Subcutaneous abdominal adipose tissue (tissue), 5 donors: ENCODE measurements at regions not wholly inside any gene's neighbourhood (a gene's known extent, or its start where the extent isn't known, plus 50 kb on each side); places are given as distances from the start of the nearest gene placed in this dataset.

ENCODE experiments used
- H3K27ac ChIP-seq: one replicate; pipeline ENCODE4 v1.7.0; 2013; ENCODE audit warnings: low read depth, mild to moderate bottlenecking, inconsistent platforms, low read length, moderate library complexity
- H3K27me3 ChIP-seq, 5 donors: one replicate each; pipeline ENCODE4 v1.7.0; 2013; ENCODE audit warnings: low read length in 5 of 5, inconsistent platforms in 1 of 5; ENCODE audit not compliant: control insufficient read depth in 5 of 5, insufficient read depth in 4 of 5
- H3K36me3 ChIP-seq, 5 donors: one replicate each; pipeline ENCODE4 v1.7.0; 2013; ENCODE audit warnings: low read length in 5 of 5; ENCODE audit not compliant: control insufficient read depth in 5 of 5, insufficient read depth in 5 of 5
- H3K4me1 ChIP-seq, 5 donors: one replicate each; pipeline ENCODE4 v1.7.0; 2013; ENCODE audit warnings: low read length in 5 of 5, mild to moderate bottlenecking in 3 of 5, moderate library complexity in 1 of 5; ENCODE audit not compliant: control insufficient read depth in 5 of 5, insufficient read depth in 5 of 5
- H3K4me3 ChIP-seq, 5 donors: one replicate each; pipeline ENCODE4 v1.7.0; 2013; ENCODE audit warnings: low read length in 5 of 5, low read depth in 1 of 5
- H3K9ac ChIP-seq, 5 donors: one replicate each; pipeline ENCODE4 v1.7.0; 2013; ENCODE audit warnings: low read length in 5 of 5, mild to moderate bottlenecking in 4 of 5, moderate library complexity in 3 of 5
- H3K9me3 ChIP-seq, 5 donors: one replicate each; pipeline ENCODE4 v1.7.0; 2013; ENCODE audit warnings: low read length in 5 of 5; ENCODE audit not compliant: control insufficient read depth in 5 of 5
- donor health status: healthy.
- donor health status: healthy.
- donor health status: healthy.
- donor health status: healthy.
- donor health status: healthy.

- Histone ChIP-seq H3K36me3 (no peaks in the 10 kb centered on the region), H3K4me1 (peaks cover 0 to 5% (median 0%) of the 10 kb centered on the region in 5 donors), H3K27ac (no peak overlapping the region), H3K4me3 (no peak overlapping the region), H3K27me3 (no peaks in the 10 kb centered on the region), H3K9me3 (no peaks in the 10 kb centered on the region), H3K9ac (no peak overlapping the region)
Measured at GRCh38 chrX:121132675-121133074, 85.3 kb downstream of the GLUD2 start.

GRCh38 chrX:121135488-121136207 lies 88.2 kb downstream of the GLUD2 start:
- Histone ChIP-seq H3K36me3 (no peaks in the 10 kb centered on the region), H3K9ac (no peak overlapping the region), H3K27ac (no peak overlapping the region), H3K4me3 (no peak overlapping the region), H3K4me1 (peaks cover 0 to 5% (median 0%) of the 10 kb centered on the region in 5 donors), H3K9me3 (no peaks in the 10 kb centered on the region), H3K27me3 (no peaks in the 10 kb centered on the region)

GRCh38 chrX:121146059-121146628 lies 98.7 kb downstream of the GLUD2 start:
- Histone ChIP-seq H3K9me3 (no peaks in the 10 kb centered on the region), H3K4me3 (no peak overlapping the region), H3K9ac (no peak overlapping the region), H3K27me3 (no peaks in the 10 kb centered on the region), H3K36me3 (no peaks in the 10 kb centered on the region), H3K4me1 (no peaks in the 10 kb centered on the region), H3K27ac (no peak overlapping the region)

DNA sequence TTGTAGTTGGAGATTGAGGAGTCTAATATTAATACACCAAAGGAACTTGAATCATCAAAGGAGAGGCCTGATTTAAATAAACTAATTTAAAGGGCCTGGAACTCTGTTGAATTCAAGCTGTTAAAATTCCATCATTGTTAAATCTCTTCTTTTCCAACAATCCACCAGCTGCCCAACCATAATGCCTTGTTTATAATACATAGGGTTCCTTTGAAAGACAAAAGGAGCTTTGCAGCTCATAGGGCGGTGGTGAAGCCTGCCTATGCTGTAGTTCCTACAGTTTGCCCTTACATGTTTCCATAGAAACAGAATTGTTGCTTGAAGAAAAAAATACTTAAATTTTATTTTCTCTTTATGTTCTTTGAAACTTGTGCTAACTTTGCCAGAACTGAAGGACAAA lies 102.8 kb downstream of the GLUD2 start:
- H3K9me3 ChIP-seq = no peaks in the 10 kb centered on the region
- H3K36me3 ChIP-seq = no peaks in the 10 kb centered on the region
- no peak overlapping the region for H3K27ac ChIP-seq
- H3K9ac ChIP-seq = no peak overlapping the region
- H3K4me3 ChIP-seq = no peak overlapping the region
- H3K27me3 ChIP-seq = no peaks in the 10 kb centered on the region
- H3K4me1 ChIP-seq = no peaks in the 10 kb centered on the region

DNA sequence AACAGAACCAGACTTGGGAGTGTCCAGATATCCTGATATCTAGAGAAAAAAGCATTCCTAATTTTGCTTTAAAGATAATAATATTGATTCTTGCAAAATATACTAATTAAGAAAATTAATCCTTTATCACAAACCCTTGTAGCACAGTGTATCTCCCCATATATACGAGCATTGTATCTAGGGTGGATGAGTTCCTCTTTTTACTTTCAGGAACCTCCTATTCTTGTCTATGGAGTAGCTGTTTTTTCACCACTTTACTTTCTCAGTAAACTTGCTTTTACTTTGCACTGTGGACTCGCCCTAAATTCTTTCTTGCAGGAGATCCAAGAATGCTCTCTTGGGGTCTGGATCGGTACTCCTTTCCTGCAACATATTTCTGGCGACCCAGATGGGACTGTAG lies 103.9 kb downstream of the GLUD2 start:
- no peaks in the 10 kb centered on the region for H3K27me3 ChIP-seq
- H3K9ac ChIP-seq = no peak overlapping the region
- H3K9me3 ChIP-seq = no peaks in the 10 kb centered on the region
- H3K4me3 ChIP-seq = no peak overlapping the region
- no peaks in the 10 kb centered on the region for H3K4me1 ChIP-seq
- H3K27ac ChIP-seq = no peak overlapping the region
- H3K36me3 ChIP-seq = no peaks in the 10 kb centered on the region

DNA sequence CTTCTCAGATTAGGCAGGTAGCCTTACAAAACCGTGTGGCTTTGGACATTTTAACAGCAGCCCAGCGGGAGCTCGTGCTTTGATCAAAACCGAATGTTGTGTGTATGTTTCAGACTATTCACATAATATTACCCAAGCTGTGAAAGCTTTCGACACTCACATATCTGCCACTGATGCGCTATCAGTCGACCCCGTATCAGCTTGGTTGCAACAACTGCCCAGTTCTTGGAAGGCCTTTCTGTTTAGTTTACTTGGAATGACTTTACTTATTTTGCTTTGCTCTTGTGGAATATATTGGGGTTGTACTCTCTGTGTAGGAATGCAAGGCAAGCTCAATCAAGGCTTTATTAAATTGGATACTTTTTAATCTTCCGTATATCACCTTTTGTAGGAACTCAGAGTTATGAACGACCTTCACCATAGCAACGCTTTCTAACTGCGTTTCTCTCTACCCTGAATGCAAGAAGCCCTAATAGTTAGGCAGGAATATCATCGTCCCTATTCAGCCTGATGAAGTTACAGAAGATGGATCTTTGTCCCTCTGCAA lies 107.5 kb downstream of the GLUD2 start:
- Histone ChIP-seq H3K4me3 (no peak overlapping the region), H3K36me3 (no peaks in the 10 kb centered on the region), H3K9me3 (no peaks in the 10 kb centered on the region), H3K27me3 (no peaks in the 10 kb centered on the region), H3K9ac (no peak overlapping the region), H3K27ac (no peak overlapping the region), H3K4me1 (no peaks in the 10 kb centered on the region)

GRCh38 chrX:121160987-121161386 lies 113.6 kb downstream of the GLUD2 start:
- Histone ChIP-seq H3K4me3 (no peak overlapping the region), H3K9ac (no peak overlapping the region), H3K36me3 (no peaks in the 10 kb centered on the region), H3K27ac (no peak overlapping the region), H3K4me1 (no peaks in the 10 kb centered on the region), H3K27me3 (no peaks in the 10 kb centered on the region), H3K9me3 (no peaks in the 10 kb centered on the region)

GRCh38 chrX:121161501-121161933 lies 114.1 kb downstream of the GLUD2 start:
- Histone ChIP-seq H3K4me3 (no peak overlapping the region), H3K9me3 (no peaks in the 10 kb centered on the region), H3K27me3 (no peaks in the 10 kb centered on the region), H3K4me1 (no peaks in the 10 kb centered on the region), H3K9ac (no peak overlapping the region), H3K36me3 (no peaks in the 10 kb centered on the region), H3K27ac (no peak overlapping the region)

- H3K27me3 ChIP-seq = no peaks in the 10 kb centered on the region
- H3K27ac ChIP-seq = no peak overlapping the region
- no peaks in the 10 kb centered on the region for H3K9me3 ChIP-seq
- no peak overlapping the region for H3K9ac ChIP-seq
- no peaks in the 10 kb centered on the region for H3K4me1 ChIP-seq
- H3K4me3 ChIP-seq = no peak overlapping the region
- no peaks in the 10 kb centered on the region for H3K36me3 ChIP-seq
Measured at GRCh38 chrX:121163443-121163842, 116.0 kb downstream of the GLUD2 start.

- no peak overlapping the region for H3K27ac ChIP-seq
- no peaks in the 10 kb centered on the region for H3K4me1 ChIP-seq
- H3K27me3 ChIP-seq = no peaks in the 10 kb centered on the region
- H3K9ac ChIP-seq = no peak overlapping the region
- H3K9me3 ChIP-seq = no peaks in the 10 kb centered on the region
- H3K4me3 ChIP-seq = no peak overlapping the region
- H3K36me3 ChIP-seq = no peaks in the 10 kb centered on the region
Measured at GRCh38 chrX:121165930-121166359, 118.5 kb downstream of the GLUD2 start.
